H1 (cell line): ENCODE measurements at regions not wholly inside any gene's neighbourhood (a gene's known extent, or its start where the extent isn't known, plus 50 kb on each side); places are given as distances from the start of the nearest gene placed in this dataset.

ENCODE experiments used
- CTCF ChIA-PET: fragments of 300-600 bp; sonication (Branson Sonifier 250); formaldehyde crosslinking; loops from one replicate; lab custom pipeline; 2021; ENCODE audit not compliant: partially characterized antibody; lab: Charles Lee
- POLR2A ChIA-PET: fragments of 300-600 bp; sonication (Branson Sonifier 250); formaldehyde crosslinking; loops from one replicate; lab custom pipeline; 2021; ENCODE audit warnings: inconsistent platforms; ENCODE audit not compliant: partially characterized antibody; lab: Charles Lee
- DNase-seq, 2 experiments: peaks; one replicate each; pipeline versions ENCODE4 v3.0.0 to v3.0.0-alpha.2; 2010 to 2022; ENCODE audit warnings: low spot score in 2 of 2, low read depth in 1 of 2, mixed read lengths in 1 of 2
- FAIRE-seq: peaks from 2 replicates; lab custom pipeline; 2011; peaks lifted over from hg19 to GRCh38; lab: Jason Lieb, UNC
- H2AFZ ChIP-seq: 2 replicates; pipeline ENCODE4 v1.8.1; 2012; ENCODE audit warnings: low read length, inconsistent platforms
- H2AK5ac ChIP-seq: 2 replicates; pipeline ENCODE4 v1.6.1; 2013; ENCODE audit warnings: low read depth, low read length
- H2BK120ac ChIP-seq: replicated peaks from 2 replicates; pipeline ENCODE3; 2013; ENCODE audit warnings: low read depth, low read length, inconsistent platforms
- H2BK12ac ChIP-seq: 2 replicates; pipeline ENCODE4 v1.6.1; 2013; ENCODE audit warnings: low read depth, low read length
- H2BK15ac ChIP-seq: 2 replicates; pipeline ENCODE4 v1.6.1; 2013; ENCODE audit warnings: low read length
- H2BK20ac ChIP-seq: 2 replicates; pipeline ENCODE4 v1.6.1; 2013; ENCODE audit warnings: low read length
- H2BK5ac ChIP-seq: 2 replicates; pipeline ENCODE4 v1.6.1; 2013; ENCODE audit warnings: low read depth, low read length
- H3K14ac ChIP-seq: 2 replicates; pipeline ENCODE4 v1.6.1; 2013; ENCODE audit warnings: inconsistent platforms; ENCODE audit not compliant: insufficient read length
- H3K18ac ChIP-seq: 2 replicates; pipeline ENCODE4 v1.6.1; 2013; ENCODE audit warnings: low read length; ENCODE audit errors: extremely low read depth
- H3K23ac ChIP-seq: 2 replicates; pipeline ENCODE4 v1.6.1; 2013; ENCODE audit warnings: inconsistent platforms; ENCODE audit not compliant: insufficient read length
- H3K23me2 ChIP-seq: 2 replicates; pipeline ENCODE4 v1.6.1; 2013; ENCODE audit warnings: low read depth, low read length
- H3K27ac ChIP-seq: 2 replicates; pipeline ENCODE4 v1.6.1; 2011; ENCODE audit warnings: low read depth, low read length, inconsistent platforms
- H3K27me3 ChIP-seq, 4 experiments: replicated peaks in 1 of 4; 1 replicate in 1 of 4; 2 replicates in 3 of 4; pipeline versions ENCODE4 v1.6.1 to v1.8.1; 2011 to 2013; ENCODE audit warnings: low read length in 3 of 4, mild to moderate bottlenecking in 3 of 4, inconsistent platforms in 2 of 4, mixed read lengths in 2 of 4, moderate library complexity in 1 of 4; ENCODE audit not compliant: control insufficient read depth in 3 of 4, insufficient read depth in 3 of 4; ENCODE audit errors: extremely low read depth in 1 of 4
- H3K36me3 ChIP-seq, 4 experiments: 2 replicates each; pipeline versions ENCODE4 v1.6.1 to v1.8.1; 2011 to 2013; ENCODE audit warnings: mild to moderate bottlenecking in 4 of 4, low read length in 3 of 4, moderate library complexity in 2 of 4, control low read depth in 1 of 4, inconsistent platforms in 1 of 4; ENCODE audit not compliant: insufficient read depth in 4 of 4, control insufficient read depth in 2 of 4
- H3K4ac ChIP-seq: replicated peaks from 2 replicates; pipeline ENCODE3; 2013; ENCODE audit warnings: low read length, low read depth, mixed read lengths, inconsistent platforms; ENCODE audit not compliant: insufficient read length
- H3K4me1 ChIP-seq, 4 experiments: replicated peaks in 1 of 4; 1 replicate in 1 of 4; 2 replicates in 3 of 4; pipeline versions ENCODE4 v1.6.1 to v1.8.1; 2011 to 2013; ENCODE audit warnings: low read length in 3 of 4, inconsistent platforms in 2 of 4, mixed read lengths in 1 of 4; ENCODE audit not compliant: insufficient read depth in 4 of 4, control insufficient read depth in 3 of 4
- H3K4me2 ChIP-seq, 2 experiments: 2 replicates each; pipeline versions ENCODE4 v1.6.1 to v1.8.1; 2011 to 2013; ENCODE audit warnings: low read depth in 2 of 2, low read length in 2 of 2, control low read depth in 1 of 2, inconsistent platforms in 1 of 2, mild to moderate bottlenecking in 1 of 2; ENCODE audit not compliant: insufficient read depth in 1 of 2
- H3K4me3 ChIP-seq, 4 experiments: fragments of 200-600, 300-600 bp in 1 of 4; sonication (generic), shearing (Covaris generic), sonication (Bioruptor Twin) in 1 of 4; 2 replicates each; pipeline versions ENCODE4 v1.5.1 to v1.8.1; 2011 to 2016; ENCODE audit warnings: low read length in 4 of 4, low read depth in 3 of 4, control low read depth in 2 of 4, inconsistent platforms in 2 of 4, mild to moderate bottlenecking in 2 of 4, mixed read lengths in 1 of 4, moderate library complexity in 1 of 4; ENCODE audit not compliant: insufficient read depth in 2 of 4; ENCODE audit errors: extremely low read depth in 1 of 4
- H3K56ac ChIP-seq: replicated peaks from 2 replicates; pipeline ENCODE3; 2013; ENCODE audit warnings: low read depth, mild to moderate bottlenecking, mixed read lengths, low read length, inconsistent platforms; ENCODE audit not compliant: insufficient read length
- H3K79me1 ChIP-seq: 2 replicates; pipeline ENCODE4 v1.6.1; 2013; ENCODE audit warnings: low read depth, low read length, control low read depth
- H3K79me2 ChIP-seq, 2 experiments: 2 replicates each; pipeline versions ENCODE4 v1.6.1 to v1.8.1; 2012 to 2013; ENCODE audit warnings: low read length in 2 of 2, mild to moderate bottlenecking in 2 of 2, inconsistent platforms in 1 of 2; ENCODE audit not compliant: insufficient read depth in 2 of 2, control insufficient read depth in 1 of 2
- H3K9ac ChIP-seq, 4 experiments: replicated peaks in 1 of 4; 1 replicate in 1 of 4; 2 replicates in 3 of 4; pipeline versions ENCODE4 v1.6.1 to v1.8.1; 2011 to 2013; ENCODE audit warnings: low read depth in 3 of 4, low read length in 3 of 4, control low read depth in 2 of 4, mild to moderate bottlenecking in 2 of 4, moderate library complexity in 2 of 4, inconsistent platforms in 1 of 4; ENCODE audit errors: extremely low read depth in 1 of 4
- H3K9me3 ChIP-seq, 2 experiments: 2 replicates each; pipeline versions ENCODE4 v1.6.1 to v1.8.1; 2012 to 2013; ENCODE audit warnings: mild to moderate bottlenecking in 2 of 2, moderate library complexity in 2 of 2, control low read depth in 1 of 2, inconsistent platforms in 1 of 2, low read depth in 1 of 2, low read length in 1 of 2, mixed read lengths in 1 of 2; ENCODE audit not compliant: insufficient read depth in 2 of 2
- H4K20me1 ChIP-seq, 2 experiments: replicated peaks in 1 of 2; 2 replicates each; pipeline versions ENCODE3 to v1.8.1; 2011 to 2013; ENCODE audit warnings: inconsistent platforms in 2 of 2, low read length in 2 of 2, mild to moderate bottlenecking in 1 of 2; ENCODE audit not compliant: insufficient read depth in 2 of 2, control insufficient read depth in 1 of 2
- H4K5ac ChIP-seq: 2 replicates; pipeline ENCODE4 v1.6.1; 2013; ENCODE audit warnings: low read length, low read depth, mixed read lengths, inconsistent platforms; ENCODE audit not compliant: insufficient read length
- H4K8ac ChIP-seq: 2 replicates; pipeline ENCODE4 v1.8.0; 2013; ENCODE audit warnings: mild to moderate bottlenecking, moderate library complexity, low read length, inconsistent platforms; ENCODE audit not compliant: insufficient read depth; ENCODE audit errors: extremely low read depth
- H4K91ac ChIP-seq: replicated peaks from 2 replicates; pipeline ENCODE3; 2013; ENCODE audit warnings: low read length, mixed read lengths, inconsistent platforms; ENCODE audit not compliant: insufficient read length
- ATF2 ChIP-seq: IDR thresholded peaks from 2 replicates; pipeline ENCODE4 v1.6.1; 2012; ENCODE audit warnings: low read length, inconsistent platforms
- BCL11A ChIP-seq, 2 experiments: IDR thresholded peaks; one replicate each; pipeline ENCODE4 v1.6.1; 2011; ENCODE audit warnings: low read depth in 2 of 2, low read length in 2 of 2, mild to moderate bottlenecking in 2 of 2
- CTBP2 ChIP-seq: IDR thresholded peaks from 2 replicates; pipeline ENCODE4 v1.7.0; 2011; ENCODE audit warnings: borderline replicate concordance, mild to moderate bottlenecking, moderate library complexity, mixed read lengths, low read length; ENCODE audit not compliant: insufficient read depth, insufficient read length
- EGR1 ChIP-seq: IDR thresholded peaks from 2 replicates; pipeline ENCODE4 v1.6.1; 2011; ENCODE audit warnings: low read depth, low read length, borderline replicate concordance
- GTF2F1 ChIP-seq: IDR thresholded peaks from 2 replicates; pipeline ENCODE4 v1.6.1; 2012; ENCODE audit warnings: low read depth, low read length, improper control_type of control experiment, borderline replicate concordance
- HDAC2 ChIP-seq, 2 experiments: fragments of 300-600 bp in 1 of 2; sonication (generic) in 1 of 2; IDR thresholded peaks; 2 replicates each; pipeline ENCODE4 v1.6.1; 2011 to 2012; ENCODE audit warnings: low read depth in 2 of 2, low read length in 2 of 2, mild to moderate bottlenecking in 2 of 2, moderate library complexity in 2 of 2, borderline replicate concordance in 1 of 2, inconsistent platforms in 1 of 2
- NRF1 ChIP-seq: IDR thresholded peaks from 2 replicates; pipeline ENCODE4 v1.6.1; 2011; ENCODE audit warnings: mild to moderate bottlenecking, low read depth, low read length, improper control_type of control experiment
- RNF2 ChIP-seq: fragments of 200-900, 300-1000 bp; sonication (generic); IDR thresholded peaks from 2 replicates; pipeline ENCODE4 v1.7.1; 2016; ENCODE audit warnings: borderline replicate concordance, low read depth, mild to moderate bottlenecking, antibody characterized with exemption, low read length; ENCODE audit not compliant: poor library complexity, severe bottlenecking; ENCODE audit errors: missing control alignments
- RXRA ChIP-seq: IDR thresholded peaks from 2 replicates; pipeline ENCODE4 v1.6.1; 2011; ENCODE audit warnings: low read depth, mild to moderate bottlenecking, low read length, moderate library complexity; ENCODE audit not compliant: insufficient read depth
- SRF ChIP-seq: IDR thresholded peaks from 2 replicates; pipeline ENCODE4 v1.6.1; 2011; ENCODE audit warnings: mild to moderate bottlenecking, low read depth, low read length, moderate library complexity
- SUZ12 ChIP-seq: fragments of 200-600 bp; sonication (generic); IDR thresholded peaks from 2 replicates; pipeline ENCODE4 v1.6.1; 2012; ENCODE audit warnings: mild to moderate bottlenecking, inconsistent platforms, low read length, moderate library complexity, mixed read lengths
- WGBS, 2 experiments: shearing (Covaris generic) in 1 of 2; methylation state at CpG; one replicate each; pipeline versions ENCODE4 v1.1.6 to v1.1.7; 2013 to 2015; ENCODE audit warnings: low lambda C conversion rate in 2 of 2, mixed read lengths in 2 of 2, inconsistent platforms in 1 of 2, low coverage in 1 of 2, missing lambda C conversion rate in 1 of 2; ENCODE audit not compliant: insufficient replicate concordance in 2 of 2, insufficient coverage in 1 of 2, insufficient read length in 1 of 2; ENCODE audit errors: extremely low coverage in 1 of 2, missing lambda C conversion rate in 1 of 2; 5-methylcytosine and 5-hydroxymethylcytosine counted together

- 93% methylated on average over 1 of the region's 1 CpG; no CpG with 5 or more reads in 1 of the 2 experiments for WGBS, 2 experiments
- Histone ChIP-seq H4K5ac (no peak overlapping the region), H3K4ac (no peak overlapping the region), H3K23ac (no peak overlapping the region), H2BK20ac (no peak overlapping the region), H3K4me2 (no peak overlapping the region), H3K4me3 (no peak overlapping the region), H2AFZ (no peak overlapping the region), H3K36me3 (no peaks in the 10 kb centered on the region), H2BK120ac (no peak overlapping the region), H3K79me1 (no peaks in the 10 kb centered on the region), H3K23me2 (no peaks in the 10 kb centered on the region), H4K8ac (no peak overlapping the region), H3K14ac (no peak overlapping the region), H3K27me3 (no peaks in the 10 kb centered on the region), H3K27ac (no peak overlapping the region), H4K20me1 (no peaks in the 10 kb centered on the region), H3K79me2 (no peaks in the 10 kb centered on the region), H2BK5ac (no peak overlapping the region), H3K4me1 (no peaks in the 10 kb centered on the region), H3K9ac (no peak overlapping the region), H2BK12ac (no peak overlapping the region), H3K56ac (no peak overlapping the region), H2BK15ac (no peak overlapping the region), H3K9me3 (peaks cover 0 to 5% of the 10 kb centered on the region in 2 experiments; a peak in 1 of 4 replicates), H2AK5ac (no peak overlapping the region), H3K18ac (no peak overlapping the region), H4K91ac (no peak overlapping the region)
- CTCF ChIA-PET: no interaction called here
- DNase-seq: no peak
- POLR2A ChIA-PET: no interaction called here
- FAIRE-seq: no peak
- no peak for TF ChIP-seq RNF2
- no peak for TF ChIP-seq EGR1
- no peak for TF ChIP-seq NRF1
- no peak for TF ChIP-seq CTBP2
- no peak for TF ChIP-seq SUZ12
- no peak for TF ChIP-seq RXRA
- TF ChIP-seq ATF2: no peak
- TF ChIP-seq HDAC2 (IDR thresholded peaks at IDR 0.05; ENCODE audit: borderline replicate concordance in 1 of 2, low read depth in 2 of 2, low read length in 2 of 2): no peak
- TF ChIP-seq SRF: no peak
- TF ChIP-seq GTF2F1: no peak
- TF ChIP-seq BCL11A (IDR thresholded peaks at IDR 0.05; ENCODE audit: low read depth in 2 of 2, low read length in 2 of 2): no peak
Measured at GRCh38 chrX:79035421-79035820, 90.2 kb downstream of the P2RY10 start.
